Esophagus muscularis mucosa (tissue), 4 donors: ENCODE measurements at regions not wholly inside any gene's neighbourhood (a gene's known extent, or its start where the extent isn't known, plus 50 kb on each side); places are given as distances from the start of the nearest gene placed in this dataset.
A peak's percentile ranks its signal among the peaks of the same experiment; 100 is the strongest.

Source experiments
- DNase-seq: peaks from one replicate; pipeline ENCODE4 v3.0.0-alpha.2; 2017; ENCODE audit errors: extremely low spot score
- H3K27ac ChIP-seq, 4 donors: fragments of 200-600 bp; sonication (generic); replicated peaks in 1 of 4; 1 replicate in 3 of 4; 2 replicates in 1 of 4; pipeline ENCODE4 v1.5.1; 2016 to 2019; ENCODE audit warnings: mild to moderate bottlenecking in 1 of 4
- H3K27me3 ChIP-seq, 4 donors: fragments of 200-600 bp; sonication (generic); one replicate each; pipeline versions ENCODE4 v1.5.1 to v1.6.0; 2016 to 2019
- H3K36me3 ChIP-seq, 4 donors: fragments of 200-600 bp; sonication (generic); one replicate each; pipeline ENCODE4 v1.5.1; 2016 to 2019
- H3K4me1 ChIP-seq, 4 donors: fragments of 200-600 bp; sonication (generic); one replicate each; pipeline ENCODE4 v1.5.1; 2016 to 2019
- H3K4me3 ChIP-seq, 4 donors: fragments of 200-600 bp; sonication (generic); 1 replicate in 2 of 4; 2 replicates in 2 of 4; pipeline ENCODE4 v1.5.1; 2016 to 2019; ENCODE audit warnings: mild to moderate bottlenecking in 4 of 4, moderate library complexity in 1 of 4
- H3K9me3 ChIP-seq, 4 donors: fragments of 200-600 bp; sonication (generic); 1 replicate in 3 of 4; 2 replicates in 1 of 4; pipeline ENCODE4 v1.5.1; 2016 to 2019
- EP300 ChIP-seq: sonication (generic); formaldehyde crosslinking; IDR thresholded peaks from one replicate; pipeline ENCODE4 v1.6.1; 2017; ENCODE audit warnings: antibody characterized with exemption
- POLR2A ChIP-seq: fragments of 450-650 bp; IDR thresholded peaks from one replicate; pipeline ENCODE4 v1.6.1; 2017; ENCODE audit warnings: antibody characterized with exemption, moderate library complexity, mild to moderate bottlenecking, low read depth
- POLR2AphosphoS5 ChIP-seq, 2 donors: sonication (generic); formaldehyde crosslinking; IDR thresholded peaks; one replicate each; pipeline ENCODE4 v1.6.1; 2017; ENCODE audit warnings: antibody characterized with exemption in 2 of 2
- WGBS: methylation state at CpG from one replicate; pipeline ENCODE4 v1.1.5; 2018; 5-methylcytosine and 5-hydroxymethylcytosine counted together
- intact Hi-C: fragments of 100-400 bp; cut with DNase I; formaldehyde crosslinking; loops from one replicate; pipeline ENCODE4 v1.15.1; 2023
- TF ChIP-seq, protein P1 (sequence below), 3 experiments: fragments of 200-600 bp in 2 of 3; fragments of 450-650 bp in 1 of 3; sonication (generic) in 2 of 3; IDR thresholded peaks; one replicate each; pipeline ENCODE4 v1.5.1; 2017 to 2019; ENCODE audit warnings: antibody characterized with exemption in 3 of 3, mild to moderate bottlenecking in 2 of 3, moderate library complexity in 1 of 3

DNA sequence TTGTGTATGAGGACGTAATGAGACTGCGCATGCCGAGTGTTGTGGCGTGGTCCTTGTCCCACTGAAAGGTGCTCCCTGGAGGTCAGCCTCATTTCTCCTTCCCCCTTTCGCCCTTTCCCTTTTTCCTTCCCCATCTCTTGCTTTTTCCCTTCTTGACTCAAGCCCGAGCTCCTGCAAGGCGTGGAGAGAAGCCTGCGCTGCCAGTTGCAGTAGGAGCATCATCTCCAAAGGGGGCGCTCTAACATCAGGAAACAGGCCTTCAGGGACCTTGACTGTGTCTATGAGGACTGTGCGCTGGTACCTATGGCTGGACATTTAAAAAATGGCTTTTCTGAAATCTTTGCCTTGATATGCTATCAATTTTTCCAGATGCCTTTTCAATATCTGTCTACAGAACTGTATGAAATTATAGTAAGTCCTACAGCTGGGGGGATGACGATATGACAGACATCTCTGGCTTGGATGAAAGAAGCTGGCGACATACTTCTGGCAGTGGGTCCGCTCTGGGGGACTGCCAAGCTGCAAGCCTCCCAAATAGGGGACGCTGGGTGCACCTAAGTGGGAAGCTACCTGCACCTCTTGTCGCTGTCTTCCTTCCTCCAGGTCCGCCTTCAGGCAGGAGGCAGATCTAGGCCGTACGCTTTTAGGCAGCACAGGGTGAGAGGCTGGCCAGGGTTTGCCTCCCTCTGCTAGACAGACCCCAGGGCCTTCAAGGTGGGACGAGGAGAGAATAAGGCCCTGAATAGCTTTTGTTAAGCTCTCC, 96.5 kb downstream of the NXPE2 start:
- Histone ChIP-seq H3K9me3 (no peaks in the 10 kb centered on the region), H3K4me3 (no peak overlapping the region), H3K27me3 (peaks cover 0 to 39% (median 0%) of the 10 kb centered on the region in 4 donors), H3K36me3 (no peaks in the 10 kb centered on the region), H3K27ac (no peak overlapping the region), H3K4me1 (peaks cover 0 to 4% (median 0%) of the 10 kb centered on the region in 4 donors)
- WGBS: 55% methylated on average over 19 of the region's 19 CpGs
- DNase-seq: no peak
- intact Hi-C loops: no loop called here
- TF ChIP-seq, protein P1, sequence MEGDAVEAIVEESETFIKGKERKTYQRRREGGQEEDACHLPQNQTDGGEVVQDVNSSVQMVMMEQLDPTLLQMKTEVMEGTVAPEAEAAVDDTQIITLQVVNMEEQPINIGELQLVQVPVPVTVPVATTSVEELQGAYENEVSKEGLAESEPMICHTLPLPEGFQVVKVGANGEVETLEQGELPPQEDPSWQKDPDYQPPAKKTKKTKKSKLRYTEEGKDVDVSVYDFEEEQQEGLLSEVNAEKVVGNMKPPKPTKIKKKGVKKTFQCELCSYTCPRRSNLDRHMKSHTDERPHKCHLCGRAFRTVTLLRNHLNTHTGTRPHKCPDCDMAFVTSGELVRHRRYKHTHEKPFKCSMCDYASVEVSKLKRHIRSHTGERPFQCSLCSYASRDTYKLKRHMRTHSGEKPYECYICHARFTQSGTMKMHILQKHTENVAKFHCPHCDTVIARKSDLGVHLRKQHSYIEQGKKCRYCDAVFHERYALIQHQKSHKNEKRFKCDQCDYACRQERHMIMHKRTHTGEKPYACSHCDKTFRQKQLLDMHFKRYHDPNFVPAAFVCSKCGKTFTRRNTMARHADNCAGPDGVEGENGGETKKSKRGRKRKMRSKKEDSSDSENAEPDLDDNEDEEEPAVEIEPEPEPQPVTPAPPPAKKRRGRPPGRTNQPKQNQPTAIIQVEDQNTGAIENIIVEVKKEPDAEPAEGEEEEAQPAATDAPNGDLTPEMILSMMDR (IDR thresholded peaks at IDR 0.05): peak in 1 of 3 experiments; percentile 30
- no peak for TF ChIP-seq POLR2A
- no peak for TF ChIP-seq EP300
- no peak for TF ChIP-seq POLR2AphosphoS5 (IDR thresholded peaks at IDR 0.05)

DNA sequence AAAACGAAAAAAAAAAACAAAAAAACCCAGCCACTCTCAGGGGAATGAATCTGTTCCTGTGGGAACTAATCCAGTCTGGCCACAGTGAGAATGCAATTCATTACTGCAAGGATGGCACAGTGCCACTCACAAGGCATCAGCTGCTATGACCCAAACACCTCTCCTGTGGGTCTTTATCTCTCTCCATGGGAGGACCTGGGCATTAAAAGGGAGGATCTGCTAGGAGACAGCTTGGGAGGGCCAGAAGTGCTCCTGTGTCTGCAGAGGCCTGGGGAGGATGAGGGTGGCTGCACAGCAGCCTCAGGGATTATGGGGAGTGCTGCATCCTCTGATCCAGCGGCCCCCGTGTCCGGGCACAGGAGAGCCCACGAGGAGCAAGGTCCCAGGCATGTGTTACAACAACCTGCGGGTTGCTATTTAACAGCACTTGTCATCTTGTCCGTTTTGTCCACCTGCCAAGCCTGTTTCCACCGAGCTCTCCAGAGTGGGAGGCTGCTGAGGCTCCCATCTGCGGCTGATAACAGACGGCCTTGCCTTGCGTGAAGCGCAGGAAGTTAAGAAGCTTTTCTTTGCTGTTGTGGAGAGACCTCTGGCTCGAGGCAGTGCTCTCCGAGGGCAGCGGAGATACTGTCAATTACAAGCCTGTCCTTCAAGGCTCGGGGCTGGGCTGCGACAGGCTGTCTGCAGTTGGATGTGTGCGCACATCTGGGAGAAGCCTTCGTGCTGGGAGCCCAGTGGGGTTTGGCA, 97.7 kb downstream of the NXPE2 start:
- Histone ChIP-seq H3K27me3 (peaks cover 0 to 37% (median 0%) of the 10 kb centered on the region in 4 donors), H3K4me1 (peaks cover 0 to 4% (median 0%) of the 10 kb centered on the region in 4 donors), H3K27ac (no peak overlapping the region), H3K9me3 (no peaks in the 10 kb centered on the region), H3K4me3 (no peak overlapping the region), H3K36me3 (no peaks in the 10 kb centered on the region)
- TF ChIP-seq EP300 (no peak), POLR2A (no peak), POLR2AphosphoS5 (IDR thresholded peaks at IDR 0.05) (no peak)
- TF ChIP-seq, protein P1 (IDR thresholded peaks at IDR 0.05): no peak
- DNase-seq: no peak
- intact Hi-C loops: no loop called here
- WGBS: 45% methylated on average over 14 of the region's 19 CpGs

DNA sequence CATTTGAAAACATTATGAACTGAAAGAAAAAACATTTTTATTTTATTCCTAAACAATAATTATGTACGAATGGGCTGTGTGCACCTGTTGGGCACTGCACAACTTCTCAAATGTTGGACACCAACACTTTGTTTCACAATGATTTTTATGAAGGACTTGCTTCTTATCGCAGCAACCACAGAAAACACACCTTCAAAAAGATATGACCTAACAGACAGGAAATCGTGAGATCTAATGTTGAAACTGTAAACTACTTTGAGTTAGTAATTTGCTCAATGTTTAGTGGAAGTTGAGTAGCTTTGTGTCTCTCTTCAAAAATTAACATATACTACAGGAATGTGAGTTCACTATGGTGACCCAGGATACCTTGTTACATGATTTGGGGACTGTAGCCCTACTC, 98.6 kb downstream of the NXPE2 start:
- Histone ChIP-seq H3K4me1 (peaks cover 0 to 4% (median 0%) of the 10 kb centered on the region in 4 donors), H3K4me3 (no peak overlapping the region), H3K27me3 (peaks cover 0 to 28% (median 0%) of the 10 kb centered on the region in 4 donors), H3K9me3 (no peaks in the 10 kb centered on the region), H3K36me3 (no peaks in the 10 kb centered on the region), H3K27ac (no peak overlapping the region)
- no peak for DNase-seq
- 83% methylated on average over 3 of the region's 3 CpGs for WGBS
- TF ChIP-seq POLR2AphosphoS5 (IDR thresholded peaks at IDR 0.05) (no peak), POLR2A (no peak), EP300 (no peak)
- TF ChIP-seq, protein P1 (IDR thresholded peaks at IDR 0.05): no peak
- intact Hi-C loops: no loop called here

DNA sequence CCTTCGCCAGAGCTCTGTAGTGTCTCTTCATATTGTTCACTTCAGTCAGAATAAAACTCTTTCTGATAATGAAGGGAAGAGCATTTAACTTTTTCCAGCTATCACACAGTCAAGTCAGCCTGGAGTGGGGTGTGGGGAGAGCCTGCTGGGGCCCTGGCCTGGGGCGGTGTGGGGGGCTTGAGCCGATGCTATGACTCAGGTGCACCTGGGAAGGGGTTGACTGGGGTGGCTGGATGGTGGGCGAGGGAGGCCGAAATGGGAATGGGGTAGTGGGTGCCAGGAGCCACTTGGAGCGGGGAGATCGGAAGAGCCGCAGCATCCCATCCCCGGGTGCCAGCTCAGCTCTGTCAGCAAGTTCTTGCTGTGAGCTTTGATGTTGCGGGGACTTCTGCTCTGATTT, 100.9 kb downstream of the NXPE2 start:
- Histone ChIP-seq H3K36me3 (no peaks in the 10 kb centered on the region), H3K4me3 (no peak overlapping the region), H3K9me3 (no peaks in the 10 kb centered on the region), H3K27me3 (peaks cover 0 to 16% (median 0%) of the 10 kb centered on the region in 4 donors), H3K4me1 (peaks cover 0 to 4% (median 0%) of the 10 kb centered on the region in 4 donors), H3K27ac (no peak overlapping the region)
- WGBS: 92% methylated on average over 9 of the region's 10 CpGs
- DNase-seq: no peak
- intact Hi-C loops: no loop called here
- TF ChIP-seq POLR2A (no peak), POLR2AphosphoS5 (IDR thresholded peaks at IDR 0.05) (no peak), EP300 (no peak)
- TF ChIP-seq, protein P1 (IDR thresholded peaks at IDR 0.05): no peak
